Gastroesophageal sphincter (tissue), 3 donors: ENCODE measurements at regions not wholly inside any gene's neighbourhood (a gene's known extent, or its start where the extent isn't known, plus 50 kb on each side); places are given as distances from the start of the nearest gene placed in this dataset.

ENCODE experiments used
- CTCF ChIP-seq, 4 experiments: fragments of 200-600 bp in 2 of 4; fragments of 450-650 bp in 2 of 4; sonication (generic) in 1 of 4; IDR thresholded peaks; one replicate each; pipeline ENCODE4 v1.5.1; 2017 to 2019; ENCODE audit warnings: antibody characterized with exemption in 4 of 4, mild to moderate bottlenecking in 2 of 4, moderate library complexity in 2 of 4
- EP300 ChIP-seq: sonication (generic); formaldehyde crosslinking; IDR thresholded peaks from one replicate; pipeline ENCODE4 v1.6.1; 2017; ENCODE audit warnings: antibody characterized with exemption, mild to moderate bottlenecking

- TF ChIP-seq EP300 (no peak), CTCF (IDR thresholded peaks at IDR 0.05) (no peak)
Observed at GRCh38 chr14:76957224-76957891, 71.2 kb downstream of the IRF2BPL start.
